ENCODE measurements at regions not wholly inside any gene's neighbourhood (a gene's known extent, or its start where the extent isn't known, plus 50 kb on each side); places are given as distances from the start of the nearest gene placed in this dataset.
A peak's percentile ranks its signal among the peaks of the same experiment; 100 is the strongest.

GRCh38 chr6:15879371-15880261 lies 216.8 kb upstream of the DTNBP1 start:
- no peaks in the 10 kb centered on the region for H3K27me3 ChIP-seq (ENCODE audit: control insufficient read depth, insufficient read depth, low read length)
- no peaks in the 10 kb centered on the region for H3K9me3 ChIP-seq (ENCODE audit: control insufficient read depth, low read depth, low read length)
- no peaks in the 10 kb centered on the region for H3K36me3 ChIP-seq (ENCODE audit: control insufficient read depth, insufficient read depth, low read length)
- WGBS (ENCODE audit: insufficient coverage, low lambda C conversion rate) = no CpG with 5 or more reads among the region's 12 CpGs
- H3K27ac ChIP-seq (ENCODE audit: low read length) = peak overlapping the region; percentile 34
- peaks cover 5% of the 10 kb centered on the region for H3K4me1 ChIP-seq (ENCODE audit: control insufficient read depth, insufficient read depth, low read length)
- no peak overlapping the region for H3K4me3 ChIP-seq (ENCODE audit: low read length)
- peak; percentile 19 to 67 for DNase-seq

DNA sequence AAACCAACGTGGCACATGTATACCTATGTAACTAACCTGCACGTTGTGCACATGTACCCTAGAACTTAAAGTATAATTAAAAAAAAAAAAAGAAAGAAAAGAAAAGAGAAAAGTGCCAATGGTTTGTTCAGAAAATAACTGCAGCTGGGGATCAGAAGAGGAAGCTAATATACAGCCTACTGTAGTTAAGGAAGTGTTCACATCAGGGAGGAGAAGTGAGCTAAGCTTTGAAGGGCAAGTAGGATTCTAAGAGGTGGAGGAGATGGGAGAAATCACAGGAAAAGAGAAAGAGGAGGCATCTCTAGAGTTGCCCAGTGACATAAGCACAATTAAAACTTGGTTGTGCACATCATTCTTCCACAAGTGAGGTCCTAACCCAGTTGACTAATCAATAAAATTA lies 214.4 kb upstream of the DTNBP1 start:
- Histone ChIP-seq H3K9me3 (ENCODE audit: control insufficient read depth, low read depth, low read length) (no peaks in the 10 kb centered on the region), H3K27me3 (ENCODE audit: control insufficient read depth, insufficient read depth, low read length) (no peaks in the 10 kb centered on the region), H3K4me1 (ENCODE audit: control insufficient read depth, insufficient read depth, low read length) (peaks cover 5% of the 10 kb centered on the region), H3K27ac (ENCODE audit: low read length) (no peak overlapping the region), H3K36me3 (ENCODE audit: control insufficient read depth, insufficient read depth, low read length) (no peaks in the 10 kb centered on the region), H3K4me3 (ENCODE audit: low read length) (no peak overlapping the region)
- 100% methylated on average over 2 of the region's 2 CpGs for WGBS (ENCODE audit: insufficient coverage, low lambda C conversion rate)
- DNase-seq = no peak

- no peak overlapping the region for H3K4me3 ChIP-seq (ENCODE audit: low read length)
- WGBS (ENCODE audit: insufficient coverage, low lambda C conversion rate) = 23% methylated on average over 3 of the region's 3 CpGs
- H3K4me1 ChIP-seq (ENCODE audit: control insufficient read depth, insufficient read depth, low read length) = peaks cover 8% of the 10 kb centered on the region
- H3K9me3 ChIP-seq (ENCODE audit: control insufficient read depth, low read depth, low read length) = no peaks in the 10 kb centered on the region
- no peak for DNase-seq
- H3K27ac ChIP-seq (ENCODE audit: low read length) = no peak overlapping the region
- H3K36me3 ChIP-seq (ENCODE audit: control insufficient read depth, insufficient read depth, low read length) = no peaks in the 10 kb centered on the region
- H3K27me3 ChIP-seq (ENCODE audit: control insufficient read depth, insufficient read depth, low read length) = no peaks in the 10 kb centered on the region
These were observed 213.6 kb upstream of the DTNBP1 start for GRCh38 chr6:15876406-15876805.

DNA sequence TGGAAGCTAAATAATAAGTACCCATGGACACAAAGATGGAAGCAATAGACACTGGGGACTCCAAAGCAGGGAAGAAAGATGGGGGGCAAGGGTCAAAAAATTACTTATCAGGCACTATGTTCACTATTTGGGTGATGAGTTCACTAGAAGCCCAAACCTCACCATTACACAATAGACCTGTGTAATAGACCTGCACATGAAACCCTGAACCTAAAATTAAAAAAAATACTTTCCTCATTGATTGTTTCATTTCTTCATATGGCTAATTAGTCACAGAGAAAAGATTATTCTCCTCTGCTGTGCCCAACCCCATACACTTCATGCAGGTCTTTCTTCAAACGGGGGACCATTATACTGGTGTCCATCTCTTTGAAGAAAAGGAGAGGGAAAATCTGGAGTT lies 213.0 kb upstream of the DTNBP1 start:
- Histone ChIP-seq H3K27me3 (ENCODE audit: control insufficient read depth, insufficient read depth, low read length) (no peaks in the 10 kb centered on the region), H3K4me1 (ENCODE audit: control insufficient read depth, insufficient read depth, low read length) (peaks cover 11% of the 10 kb centered on the region), H3K4me3 (ENCODE audit: low read length) (no peak overlapping the region), H3K36me3 (ENCODE audit: control insufficient read depth, insufficient read depth, low read length) (no peaks in the 10 kb centered on the region), H3K9me3 (ENCODE audit: control insufficient read depth, low read depth, low read length) (no peaks in the 10 kb centered on the region), H3K27ac (ENCODE audit: low read length) (no peak overlapping the region)
- WGBS (ENCODE audit: insufficient coverage, low lambda C conversion rate) = no CpG with 5 or more reads among the region's 1 CpG
- DNase-seq = no peak

DNA sequence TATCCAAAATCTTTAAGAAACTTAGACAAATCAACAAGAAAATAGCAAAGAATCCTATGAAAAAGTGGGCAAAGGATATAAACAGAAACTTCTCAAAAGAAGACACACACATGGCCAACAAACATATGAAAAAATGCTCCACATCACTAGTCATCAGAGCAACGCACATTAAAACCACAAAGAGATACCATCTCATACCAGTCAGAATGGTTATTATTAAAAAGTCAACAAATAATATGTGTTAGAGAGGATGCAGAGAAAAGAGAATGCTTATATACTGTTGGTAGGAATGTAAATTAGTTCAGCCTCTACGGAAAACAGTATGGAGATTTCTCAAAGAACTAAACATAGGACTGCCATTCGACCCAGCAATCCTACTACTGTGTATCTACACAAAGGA lies 212.0 kb upstream of the DTNBP1 start:
- Histone ChIP-seq H3K4me1 (ENCODE audit: control insufficient read depth, insufficient read depth, low read length) (peaks cover 11% of the 10 kb centered on the region), H3K36me3 (ENCODE audit: control insufficient read depth, insufficient read depth, low read length) (no peaks in the 10 kb centered on the region), H3K27me3 (ENCODE audit: control insufficient read depth, insufficient read depth, low read length) (no peaks in the 10 kb centered on the region), H3K27ac (ENCODE audit: low read length) (no peak overlapping the region), H3K4me3 (ENCODE audit: low read length) (no peak overlapping the region), H3K9me3 (ENCODE audit: control insufficient read depth, low read depth, low read length) (no peaks in the 10 kb centered on the region)
- 90% methylated on average over 2 of the region's 3 CpGs for WGBS (ENCODE audit: insufficient coverage, low lambda C conversion rate)
- no peak for DNase-seq

DNA sequence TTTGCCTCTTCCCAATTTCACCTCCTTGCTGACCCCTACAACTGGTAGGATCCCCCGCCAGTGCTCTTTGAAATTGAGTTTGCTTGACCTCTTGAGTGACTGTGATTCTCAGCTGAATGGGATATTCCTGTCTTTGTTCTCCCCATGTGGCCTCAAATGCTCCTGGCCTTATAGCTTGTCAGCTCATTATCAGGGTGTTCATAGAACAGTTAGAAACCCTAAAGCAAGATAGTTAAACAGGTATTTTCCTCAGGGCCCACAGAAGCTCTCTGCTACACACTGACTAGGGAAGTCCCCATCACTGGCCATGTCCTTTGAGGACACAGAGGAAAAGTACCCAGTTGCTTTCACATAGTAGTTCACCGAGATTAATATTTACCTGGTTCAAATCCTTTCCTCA lies 211.5 kb upstream of the DTNBP1 start:
- Histone ChIP-seq H3K9me3 (ENCODE audit: control insufficient read depth, low read depth, low read length) (no peaks in the 10 kb centered on the region), H3K27ac (ENCODE audit: low read length) (no peak overlapping the region), H3K36me3 (ENCODE audit: control insufficient read depth, insufficient read depth, low read length) (no peaks in the 10 kb centered on the region), H3K27me3 (ENCODE audit: control insufficient read depth, insufficient read depth, low read length) (no peaks in the 10 kb centered on the region), H3K4me1 (ENCODE audit: control insufficient read depth, insufficient read depth, low read length) (peaks cover 6% of the 10 kb centered on the region), H3K4me3 (ENCODE audit: low read length) (no peak overlapping the region)
- DNase-seq = no peak
- WGBS (ENCODE audit: insufficient coverage, low lambda C conversion rate) = no CpG with 5 or more reads among the region's 2 CpGs

DNA sequence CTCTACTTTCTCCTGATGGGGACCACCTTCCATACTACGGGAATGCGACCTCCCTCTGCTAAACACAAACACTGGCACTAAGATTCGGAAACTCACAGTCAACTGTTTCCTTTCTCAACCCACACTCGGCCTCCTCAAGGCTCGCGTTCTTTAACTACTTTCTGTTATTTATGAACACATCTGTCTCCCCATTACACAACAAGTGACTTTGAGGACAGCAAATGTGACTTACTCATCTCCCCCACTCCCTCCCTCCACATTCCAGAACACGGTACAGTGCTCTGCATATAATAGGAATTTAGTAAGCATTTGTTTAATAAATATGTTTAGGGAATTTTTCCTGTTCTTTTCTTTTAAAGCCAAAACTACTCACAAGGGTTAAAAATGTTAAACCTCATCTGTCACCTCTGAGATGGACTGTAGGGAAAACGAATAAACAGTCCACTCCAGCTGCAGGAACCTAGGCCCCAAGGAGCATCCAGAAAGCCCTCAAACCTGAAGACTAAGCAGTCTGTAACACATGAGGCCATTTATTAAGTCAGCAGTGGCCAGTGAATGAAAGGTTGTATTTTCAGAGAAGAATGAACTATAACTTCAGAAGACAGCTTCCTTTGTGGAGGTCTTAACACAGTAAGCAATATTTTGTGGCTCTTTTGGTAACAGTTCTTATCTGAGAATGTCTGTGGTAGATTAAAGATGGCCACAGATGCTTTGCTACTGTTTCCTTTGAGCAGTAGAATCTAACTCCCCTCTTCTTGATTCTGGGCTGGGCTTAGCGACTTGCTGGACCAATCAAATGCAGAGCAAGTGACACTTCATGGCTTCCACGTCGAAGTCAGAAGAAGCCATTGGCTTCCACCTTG lies 209.6 kb upstream of the DTNBP1 start:
- no peak overlapping the region for H3K27ac ChIP-seq (ENCODE audit: low read length)

GRCh38 chr6:15871276-15871675 lies 208.4 kb upstream of the DTNBP1 start:
- no peaks in the 10 kb centered on the region for H3K36me3 ChIP-seq (ENCODE audit: control insufficient read depth, insufficient read depth, low read length)
- no peaks in the 10 kb centered on the region for H3K27me3 ChIP-seq (ENCODE audit: control insufficient read depth, insufficient read depth, low read length)
- no peak overlapping the region for H3K4me3 ChIP-seq (ENCODE audit: low read length)
- DNase-seq = peak; percentile 74 to 88
- H3K27ac ChIP-seq (ENCODE audit: low read length) = no peak overlapping the region
- no CpG with 5 or more reads among the region's 6 CpGs for WGBS (ENCODE audit: insufficient coverage, low lambda C conversion rate)
- no peaks in the 10 kb centered on the region for H3K9me3 ChIP-seq (ENCODE audit: control insufficient read depth, low read depth, low read length)
- H3K4me1 ChIP-seq (ENCODE audit: control insufficient read depth, insufficient read depth, low read length) = peaks cover 6% of the 10 kb centered on the region

More for the DNA sequence above, 209.6 kb upstream of the DTNBP1 start:
- WGBS (ENCODE audit: insufficient coverage, low lambda C conversion rate) = 85% methylated on average over 6 of the region's 11 CpGs
- Histone ChIP-seq H3K36me3 (ENCODE audit: control insufficient read depth, insufficient read depth, low read length) (no peaks in the 10 kb centered on the region), H3K9me3 (ENCODE audit: control insufficient read depth, low read depth, low read length) (no peaks in the 10 kb centered on the region), H3K4me3 (ENCODE audit: low read length) (no peak overlapping the region), H3K27me3 (ENCODE audit: control insufficient read depth, insufficient read depth, low read length) (no peaks in the 10 kb centered on the region), H3K4me1 (ENCODE audit: control insufficient read depth, insufficient read depth, low read length) (peaks cover 6% of the 10 kb centered on the region)
- no peak for DNase-seq

- Histone ChIP-seq H3K36me3 (ENCODE audit: control insufficient read depth, insufficient read depth, low read length) (no peaks in the 10 kb centered on the region), H3K27ac (ENCODE audit: low read length) (no peak overlapping the region), H3K4me1 (ENCODE audit: control insufficient read depth, insufficient read depth, low read length) (peaks cover 6% of the 10 kb centered on the region), H3K27me3 (ENCODE audit: control insufficient read depth, insufficient read depth, low read length) (no peaks in the 10 kb centered on the region), H3K9me3 (ENCODE audit: control insufficient read depth, low read depth, low read length) (no peaks in the 10 kb centered on the region), H3K4me3 (ENCODE audit: low read length) (no peak overlapping the region)
- WGBS (ENCODE audit: insufficient coverage, low lambda C conversion rate) = 74% methylated on average over 2 of the region's 3 CpGs
- no peak for DNase-seq
These were observed 207.7 kb upstream of the DTNBP1 start for GRCh38 chr6:15870333-15871043.

DNA sequence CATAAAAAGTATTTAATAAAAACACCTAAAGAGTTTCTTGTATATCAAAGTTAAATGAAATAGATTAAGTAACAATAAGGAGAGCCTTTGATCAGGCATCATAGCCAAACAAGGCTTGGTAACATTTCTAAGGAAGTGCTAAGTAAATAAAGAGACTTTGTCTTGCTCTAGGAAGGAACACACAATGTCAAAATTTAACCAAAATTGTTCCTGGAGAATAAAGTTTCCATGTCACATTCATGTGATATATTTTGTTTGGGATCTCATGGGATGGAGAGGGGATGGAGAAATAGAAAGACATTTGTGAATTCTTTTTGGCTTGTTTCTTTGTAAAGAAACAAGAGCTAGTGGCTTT lies 201.9 kb upstream of the DTNBP1 start:
- Histone ChIP-seq H3K9me3 (ENCODE audit: control insufficient read depth, low read depth, low read length) (no peaks in the 10 kb centered on the region), H3K4me1 (ENCODE audit: control insufficient read depth, insufficient read depth, low read length) (no peaks in the 10 kb centered on the region), H3K27me3 (ENCODE audit: control insufficient read depth, insufficient read depth, low read length) (no peaks in the 10 kb centered on the region), H3K36me3 (ENCODE audit: control insufficient read depth, insufficient read depth, low read length) (no peaks in the 10 kb centered on the region), H3K27ac (ENCODE audit: low read length) (no peak overlapping the region), H3K4me3 (ENCODE audit: low read length) (no peak overlapping the region)
- DNase-seq = no peak

Data from large intestine (tissue), 3 donors.